ENCODE measurements at regions not wholly inside any gene's neighbourhood (a gene's known extent, or its start where the extent isn't known, plus 50 kb on each side); places are given as distances from the start of the nearest gene placed in this dataset.
"Not testable (repeated sequence)": the region's sequence is repeated elsewhere in the genome, so short reads cannot be mapped to it uniquely, and the experiment has no call there.

GRCh38 chr12:128077211-128077916 is 189.6 kb upstream of the TMEM132C start:
- no peak for DNase-seq (ENCODE audit: low spot score)

DNA sequence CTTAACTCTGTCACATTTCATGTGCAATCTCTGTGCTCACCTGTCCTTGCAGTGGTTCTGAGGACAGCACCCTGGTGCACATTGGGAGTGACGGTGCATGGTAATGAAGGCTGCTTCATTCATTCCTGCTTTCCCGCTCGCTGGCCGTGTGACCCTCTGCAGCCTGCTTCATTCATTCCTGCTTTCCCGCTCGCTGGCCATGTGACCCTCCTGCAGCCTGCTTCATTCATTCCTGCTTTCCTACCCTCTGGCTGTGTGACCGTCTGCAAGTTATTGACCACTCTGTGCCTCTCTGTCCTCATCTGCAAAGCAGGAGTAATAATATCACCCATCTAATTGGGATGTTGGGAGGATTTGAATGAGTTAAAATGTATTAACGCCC is 189.1 kb upstream of the TMEM132C start:
- no peak for DNase-seq (ENCODE audit: low spot score)

GRCh38 chr12:128078301-128078971 is 188.5 kb upstream of the TMEM132C start:
- DNase-seq (ENCODE audit: low spot score) = no peak

- DNase-seq (ENCODE audit: low spot score) = no peak
Observed at GRCh38 chr12:128079446-128079845, 187.5 kb upstream of the TMEM132C start.

GRCh38 chr12:128083132-128083729 is 183.7 kb upstream of the TMEM132C start:
- no peak for DNase-seq (ENCODE audit: low spot score)

DNA sequence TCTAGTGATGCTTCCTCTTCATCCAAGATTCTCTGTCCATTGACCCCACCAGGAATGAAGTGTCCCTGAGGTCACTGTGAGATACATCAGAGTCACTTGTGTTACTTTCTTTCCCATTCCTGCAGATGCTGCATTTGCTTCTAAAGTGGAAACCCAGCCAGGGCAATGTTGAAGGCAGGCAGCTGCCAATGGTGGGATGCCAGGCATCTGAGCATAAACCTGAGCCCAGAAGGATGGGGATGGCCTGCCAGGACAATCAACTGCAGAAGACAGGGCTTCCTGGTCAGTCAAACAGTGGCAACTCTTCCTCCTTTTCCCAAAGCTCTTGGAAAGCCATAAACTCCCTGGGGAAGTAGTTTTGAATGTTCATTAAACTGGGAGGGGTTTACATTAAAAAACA is 178.0 kb upstream of the TMEM132C start:
- DNase-seq (ENCODE audit: low spot score) = no peak

- no peak for DNase-seq (ENCODE audit: low spot score)
Observed at GRCh38 chr12:128089961-128090360, 177.0 kb upstream of the TMEM132C start.

DNA sequence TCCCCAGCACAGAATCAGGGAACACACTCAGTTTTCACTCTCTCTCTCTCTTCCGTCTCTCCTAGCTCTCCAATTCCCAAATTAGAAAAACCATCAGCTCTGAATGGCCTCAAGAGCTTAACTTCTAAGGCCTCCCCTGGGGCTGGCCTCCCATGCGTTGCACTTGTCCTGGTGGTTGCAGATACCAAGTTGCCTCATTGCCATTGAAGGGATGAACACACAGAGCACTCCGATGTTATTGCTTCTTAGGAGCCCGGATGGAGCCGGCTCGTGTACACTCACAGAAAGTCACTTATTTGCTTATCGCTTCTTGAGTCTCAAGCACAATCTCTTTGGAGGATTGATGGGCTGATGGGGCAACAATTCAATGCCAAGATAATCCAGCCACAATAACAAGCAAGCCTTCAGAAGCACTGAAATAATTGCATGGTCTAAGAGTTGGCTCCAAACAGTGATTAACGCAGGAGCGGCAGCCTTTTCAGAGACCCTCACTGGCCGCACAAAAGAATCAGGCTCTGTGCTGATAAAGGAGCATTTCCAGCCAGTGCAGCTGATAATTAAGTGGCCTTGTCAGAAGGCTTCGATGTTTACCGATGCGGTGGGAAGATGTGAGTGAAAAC is 175.8 kb upstream of the TMEM132C start:
- no peak for DNase-seq (ENCODE audit: low spot score)

DNA sequence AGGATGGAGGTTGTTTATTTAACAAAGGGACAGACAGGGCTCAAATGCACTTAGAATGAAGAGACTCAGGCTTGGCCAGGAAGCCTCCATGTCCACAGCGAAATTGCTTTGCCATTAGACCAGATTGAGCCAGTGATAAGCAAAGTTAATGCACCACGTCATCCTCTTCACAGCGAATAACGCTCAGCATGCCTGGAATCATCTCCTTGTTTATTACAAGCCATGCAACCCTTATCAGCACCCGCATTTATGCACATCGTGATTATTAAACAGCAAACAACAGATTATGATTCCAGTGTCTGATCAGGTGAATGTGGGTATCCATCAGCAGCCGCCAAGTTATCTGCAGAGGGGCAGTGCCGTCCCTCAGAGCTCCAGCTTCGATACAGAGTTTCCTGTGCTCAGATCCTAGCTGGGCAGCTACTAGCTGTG is 175.0 kb upstream of the TMEM132C start:
- DNase-seq (ENCODE audit: low spot score) = no peak

GRCh38 chr12:128098730-128099129 is 168.2 kb upstream of the TMEM132C start:
- no peak for DNase-seq (ENCODE audit: low spot score)

DNA sequence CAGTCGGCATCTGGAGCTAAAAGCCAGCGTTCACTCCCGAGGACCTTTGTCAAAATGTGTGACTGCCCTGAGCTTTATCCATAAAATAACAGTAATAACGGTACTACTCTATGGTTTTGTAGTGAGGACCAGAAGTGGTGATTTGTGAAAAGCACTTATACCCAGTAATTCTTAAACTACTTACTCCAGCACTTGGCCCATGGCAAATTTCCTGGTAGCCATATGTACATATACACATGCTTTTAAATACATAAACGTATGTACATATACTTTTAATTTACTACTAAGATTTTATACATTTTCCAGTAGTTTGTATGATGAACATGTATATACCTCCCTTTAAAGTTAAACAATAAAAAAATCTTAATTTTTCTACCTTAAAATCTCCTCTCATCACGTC is 163.8 kb upstream of the TMEM132C start:
- no peak for DNase-seq (ENCODE audit: low spot score)

GRCh38 chr12:128109236-128109635 is 157.7 kb upstream of the TMEM132C start:
- no peak for DNase-seq (ENCODE audit: low spot score)

DNA sequence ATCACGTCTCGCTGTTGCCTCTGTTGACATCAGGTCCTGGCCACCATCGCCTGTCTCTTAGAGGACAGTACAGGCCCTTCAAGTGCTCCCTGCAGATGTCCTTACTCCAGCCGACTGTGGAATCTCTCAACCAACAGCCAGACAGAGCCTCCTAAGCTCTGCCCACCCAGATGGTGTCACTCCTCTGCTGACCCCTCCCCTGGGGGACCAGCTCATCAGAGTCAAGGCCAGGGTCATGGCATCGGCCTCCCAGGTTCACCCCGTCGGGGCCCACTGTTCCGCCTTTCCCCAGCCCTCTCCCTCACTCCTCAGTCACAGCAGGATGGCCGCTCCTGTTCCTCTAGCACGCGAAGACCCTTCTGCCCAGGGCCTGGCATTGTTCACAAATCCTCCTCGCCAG is 157.3 kb upstream of the TMEM132C start:
- DNase-seq (ENCODE audit: low spot score) = no peak

- DNase-seq (ENCODE audit: low spot score) = no peak
Observed at GRCh38 chr12:128111333-128111732, 155.6 kb upstream of the TMEM132C start.

DNA sequence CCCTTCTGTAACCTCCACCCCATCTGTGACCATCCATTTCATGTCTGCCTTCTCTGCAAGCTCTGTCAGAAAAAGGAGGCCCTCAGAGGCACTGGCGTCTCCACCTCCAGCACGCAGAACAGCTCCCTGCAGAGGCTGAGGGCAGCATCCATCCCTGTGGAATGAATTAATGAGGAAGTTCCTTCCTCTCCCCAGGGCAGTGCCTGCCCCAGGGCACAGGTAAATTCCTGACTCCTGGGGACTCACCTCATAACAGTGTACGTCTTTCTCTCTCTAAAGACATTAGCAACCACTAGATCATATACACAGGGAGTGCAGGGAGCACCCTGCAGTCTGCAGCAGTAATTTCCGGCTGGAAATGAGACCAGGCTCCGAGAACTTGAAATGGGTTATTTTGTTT is 155.0 kb upstream of the TMEM132C start:
- no peak for DNase-seq (ENCODE audit: low spot score)

DNA sequence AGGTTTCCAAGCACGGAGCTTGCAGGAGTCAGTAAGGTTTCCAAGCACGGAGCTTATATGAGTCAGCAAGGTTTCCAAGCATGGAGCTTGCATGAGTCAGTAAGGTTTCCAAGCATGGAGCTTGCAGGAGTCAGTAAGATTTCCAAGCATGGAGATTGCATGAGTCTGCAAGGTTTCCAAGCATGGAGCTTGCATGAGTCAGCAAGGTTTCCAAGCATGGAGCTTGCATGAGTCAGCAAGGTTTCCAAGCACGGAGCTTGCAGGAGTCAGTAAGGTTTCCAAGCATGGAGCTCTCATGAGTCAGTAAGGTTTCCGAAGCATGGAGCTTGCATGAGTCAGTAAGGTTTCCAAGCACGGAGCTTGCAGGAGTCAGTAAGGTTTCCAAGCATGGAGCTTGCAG is 153.7 kb upstream of the TMEM132C start:
- DNase-seq (ENCODE audit: low spot score) = not testable (repeated sequence)

DNA sequence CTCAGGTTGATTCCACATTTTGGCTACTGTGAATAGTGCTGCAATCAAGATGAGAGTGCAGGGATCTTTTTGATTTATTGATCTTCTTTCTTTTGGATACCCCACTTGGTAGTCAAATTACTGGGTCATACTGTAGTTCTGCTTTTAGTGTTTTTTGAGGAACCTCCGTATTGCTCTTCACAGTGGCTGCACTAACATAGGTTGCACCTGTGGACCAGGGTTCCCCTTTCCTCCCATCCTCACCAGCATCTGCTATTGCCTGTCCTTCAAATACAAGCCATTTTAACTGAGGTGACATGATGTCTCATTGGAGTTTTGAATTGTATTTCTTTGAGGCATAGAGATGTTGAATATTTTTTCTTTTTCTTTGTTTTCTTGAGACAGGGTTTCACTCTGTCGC is 152.5 kb upstream of the TMEM132C start:
- DNase-seq (ENCODE audit: low spot score) = no peak

DNA sequence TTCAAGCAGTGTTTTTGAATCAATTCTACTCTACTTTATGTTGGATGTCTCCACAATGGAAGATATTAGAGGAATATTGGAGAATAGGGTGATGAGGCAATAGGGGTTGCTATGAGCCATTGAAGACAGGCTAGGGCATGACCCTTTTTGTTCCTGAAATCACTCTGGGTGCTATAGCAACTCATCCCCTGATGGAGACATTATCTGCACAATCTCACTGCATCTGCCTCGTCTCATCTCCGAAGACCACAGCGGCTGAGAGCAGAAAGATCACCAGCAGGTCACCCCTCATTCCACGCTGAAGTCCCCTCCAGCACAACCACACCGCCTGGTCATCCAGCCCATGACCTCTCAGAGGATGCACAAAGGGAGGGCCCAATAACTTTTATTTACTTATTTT is 150.4 kb upstream of the TMEM132C start:
- DNase-seq (ENCODE audit: low spot score) = no peak

- no peak for DNase-seq (ENCODE audit: low spot score)
Observed at GRCh38 chr12:128120035-128120434, 146.9 kb upstream of the TMEM132C start.

DNA sequence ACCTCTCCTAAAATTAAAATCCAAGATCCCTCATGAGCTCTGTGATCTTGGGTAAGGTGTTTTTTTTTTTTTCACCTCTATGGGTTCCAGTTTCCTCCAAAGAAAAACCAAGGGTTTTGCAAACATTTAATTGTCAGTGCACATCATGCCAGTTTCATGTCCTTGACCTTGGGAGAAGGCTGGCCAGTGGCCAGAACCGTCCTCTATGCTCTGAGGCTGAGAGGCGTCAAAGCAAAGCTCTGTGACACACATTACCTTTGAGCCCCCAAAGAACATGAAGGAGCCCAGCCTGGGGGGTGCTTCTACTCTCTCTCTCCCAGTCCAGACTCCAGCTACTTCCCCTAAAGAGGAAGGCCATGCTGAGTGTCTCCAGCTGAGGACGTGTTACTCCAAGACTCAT is 145.5 kb upstream of the TMEM132C start:
- DNase-seq (ENCODE audit: low spot score) = no peak

- no peak for DNase-seq (ENCODE audit: low spot score)
Observed at GRCh38 chr12:128123096-128123495, 143.9 kb upstream of the TMEM132C start.

- DNase-seq (ENCODE audit: low spot score) = no peak
Observed at GRCh38 chr12:128131955-128132354, 135.0 kb upstream of the TMEM132C start.

Measured in D341Med (cell line).